ENCODE measurements at regions not wholly inside any gene's neighbourhood (a gene's known extent, or its start where the extent isn't known, plus 50 kb on each side); places are given as distances from the start of the nearest gene placed in this dataset.
"Not testable (repeated sequence)": the region's sequence is repeated elsewhere in the genome, so short reads cannot be mapped to it uniquely, and the experiment has no call there.

DNA sequence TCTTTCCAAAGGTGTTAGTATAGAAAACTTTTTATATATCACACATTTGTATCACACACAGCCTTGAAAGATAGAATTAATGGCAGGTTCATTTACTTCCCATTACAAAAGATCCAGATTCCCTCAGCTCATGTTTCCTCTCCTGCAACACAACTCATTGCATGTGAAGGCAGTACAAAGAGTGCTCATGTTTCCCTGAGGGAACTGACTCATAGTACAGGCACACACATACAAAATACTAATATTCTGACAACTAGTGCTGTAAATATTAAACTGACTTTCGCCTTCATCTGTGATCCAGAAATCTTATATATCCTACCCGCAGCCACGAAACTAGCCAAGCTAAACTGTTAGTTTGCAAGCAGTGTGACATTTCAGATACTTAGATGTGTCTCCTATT, 819.8 kb upstream of the PCDH7 start:
- FAIRE-seq = no peak
- DNase-seq (ENCODE audit: insufficient read length, low spot score) = no peak

DNA sequence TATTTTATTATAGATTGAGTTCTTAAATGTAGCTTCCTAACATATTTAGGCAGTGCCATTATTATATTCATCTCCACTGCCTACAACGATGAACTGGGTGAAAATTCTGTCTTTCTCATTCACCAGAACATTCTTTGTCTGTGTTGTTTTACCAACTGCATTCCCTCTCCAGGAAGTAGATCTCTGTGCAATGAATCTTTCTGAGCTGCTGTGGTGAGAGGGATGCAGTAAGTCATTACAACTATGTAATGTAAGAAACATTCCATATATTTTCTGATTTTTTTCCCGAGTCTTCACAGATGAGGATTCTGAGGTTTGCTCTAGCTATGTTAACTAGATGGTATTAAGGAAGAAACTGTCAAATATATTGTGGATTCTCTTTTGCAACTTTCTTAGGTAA, 811.9 kb upstream of the PCDH7 start:
- DNase-seq (ENCODE audit: insufficient read length, low spot score) = no peak
- no peak for FAIRE-seq

DNA sequence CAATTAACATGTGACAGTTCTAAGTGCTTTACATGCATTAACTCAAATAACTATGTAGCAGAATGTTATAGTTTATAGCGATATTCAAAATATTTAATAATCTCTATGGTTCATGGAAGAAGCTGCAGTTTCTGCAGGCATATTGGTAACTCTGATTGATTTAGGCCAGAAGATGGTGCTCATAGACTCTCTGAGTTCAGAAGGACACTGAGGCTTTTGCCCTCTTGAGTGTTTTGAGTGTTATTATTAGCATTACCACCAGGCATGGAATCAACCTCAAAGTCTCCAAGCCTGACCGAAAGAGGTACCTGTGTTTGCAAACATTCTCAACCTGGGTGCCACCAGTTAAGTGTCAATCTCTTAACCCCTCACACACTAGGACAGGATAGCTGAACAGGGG, 792.3 kb upstream of the PCDH7 start:
- FAIRE-seq (no peak), DNase-seq (ENCODE audit: insufficient read length, low spot score) (no peak)

DNA sequence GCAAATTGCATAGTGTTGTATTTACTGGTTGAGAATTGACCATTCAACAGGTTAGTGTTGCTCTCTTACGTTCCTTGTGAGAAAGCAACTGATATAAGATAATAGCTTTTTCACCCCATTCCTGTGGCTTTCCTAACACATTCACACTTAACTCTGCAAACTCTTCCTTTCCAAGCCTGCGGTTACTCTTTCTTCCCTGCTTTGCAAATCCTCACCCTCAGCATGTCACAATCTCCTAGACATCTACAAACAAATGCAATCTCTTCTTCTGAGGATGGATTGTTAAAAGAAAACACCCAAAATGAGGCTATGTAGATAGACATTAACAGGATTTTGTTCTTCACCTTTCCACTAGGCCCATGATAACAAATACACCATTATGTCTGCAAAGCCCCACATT, 771.7 kb upstream of the PCDH7 start:
- DNase-seq (ENCODE audit: insufficient read length, low spot score) = no peak

DNA sequence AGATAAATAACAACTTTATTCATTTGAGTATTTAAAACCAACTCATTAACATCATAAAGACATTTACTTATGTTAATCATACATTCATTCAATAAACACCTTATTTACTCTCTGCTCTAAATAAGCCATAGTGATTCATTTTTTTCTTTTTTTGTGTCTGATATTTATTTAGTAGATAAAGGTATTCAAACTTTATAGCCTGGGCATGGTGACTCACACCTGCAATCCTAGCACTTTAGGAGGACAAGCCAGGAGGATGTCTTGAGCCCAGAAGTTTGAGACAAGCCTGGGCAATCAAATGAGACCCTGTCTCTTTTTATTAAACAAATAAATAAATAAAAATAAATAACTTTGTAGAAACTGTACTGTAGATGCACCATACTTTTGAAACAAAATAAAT, 771.3 kb upstream of the PCDH7 start:
- FAIRE-seq = no peak
- DNase-seq (ENCODE audit: insufficient read length, low spot score) = no peak

More for the DNA sequence above, 771.7 kb upstream of the PCDH7 start:
- no peak for FAIRE-seq

DNA sequence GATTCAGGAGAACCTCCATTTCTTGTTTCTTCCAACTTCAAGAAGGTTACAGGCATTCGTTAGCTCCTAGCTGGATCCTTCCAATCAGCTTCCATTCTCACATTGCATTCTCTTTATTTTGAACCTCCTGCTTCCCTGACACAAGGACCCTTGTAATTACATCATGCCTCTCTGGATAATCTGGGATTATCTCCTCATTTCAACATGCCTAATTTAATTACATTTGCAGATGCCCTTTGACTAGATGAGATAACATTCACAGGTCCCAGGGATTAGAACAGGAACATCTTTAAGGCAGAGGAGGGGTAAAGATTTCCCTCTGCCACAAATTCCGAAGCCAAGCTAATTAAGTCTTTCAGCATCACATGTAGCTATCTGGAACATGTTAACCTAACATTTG, 753.8 kb upstream of the PCDH7 start:
- FAIRE-seq (no peak), DNase-seq (ENCODE audit: insufficient read length, low spot score) (no peak)

DNA sequence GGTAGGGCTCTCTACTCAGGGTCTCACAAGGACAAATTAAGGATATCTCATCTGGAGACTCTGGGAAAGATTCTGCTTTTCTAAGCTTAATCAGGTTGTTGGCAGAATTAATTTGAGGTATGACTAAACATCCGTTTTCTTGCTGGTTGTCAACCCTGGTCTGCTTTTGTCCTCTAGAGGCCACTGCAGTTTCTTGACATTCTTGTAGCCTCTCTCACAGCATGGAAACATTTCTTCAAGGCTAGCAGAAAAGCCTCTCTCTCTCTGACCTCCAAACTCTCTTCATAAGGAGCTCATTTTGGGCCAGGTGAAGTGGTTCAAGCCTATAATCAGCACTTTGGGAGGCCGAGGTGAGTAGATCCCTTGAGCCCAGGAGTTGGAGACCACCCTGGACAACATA, 749.5 kb upstream of the PCDH7 start:
- peak; percentile 9 for DNase-seq (ENCODE audit: insufficient read length, low spot score)

DNA sequence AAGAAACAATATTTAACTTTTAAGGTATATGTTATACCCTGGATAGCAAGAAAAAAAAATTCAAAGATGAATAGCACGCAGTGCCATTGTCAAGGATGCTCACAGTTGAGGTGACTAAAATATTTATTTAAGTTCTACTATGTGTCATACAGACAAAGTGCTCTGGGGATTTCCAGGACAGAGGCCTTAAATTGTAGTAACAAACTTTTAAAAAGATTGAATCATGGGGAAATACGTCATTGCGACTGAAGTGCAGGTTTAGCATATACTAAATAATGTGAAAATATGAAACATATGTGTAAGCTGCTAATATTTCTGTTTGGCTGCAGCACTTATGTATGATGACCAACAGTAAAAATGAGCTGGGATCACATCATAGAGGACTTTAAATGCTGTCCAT, 748.0 kb upstream of the PCDH7 start:
- FAIRE-seq (no peak), DNase-seq (ENCODE audit: insufficient read length, low spot score) (no peak)

More for the DNA sequence above, 749.5 kb upstream of the PCDH7 start:
- no peak for FAIRE-seq

DNA sequence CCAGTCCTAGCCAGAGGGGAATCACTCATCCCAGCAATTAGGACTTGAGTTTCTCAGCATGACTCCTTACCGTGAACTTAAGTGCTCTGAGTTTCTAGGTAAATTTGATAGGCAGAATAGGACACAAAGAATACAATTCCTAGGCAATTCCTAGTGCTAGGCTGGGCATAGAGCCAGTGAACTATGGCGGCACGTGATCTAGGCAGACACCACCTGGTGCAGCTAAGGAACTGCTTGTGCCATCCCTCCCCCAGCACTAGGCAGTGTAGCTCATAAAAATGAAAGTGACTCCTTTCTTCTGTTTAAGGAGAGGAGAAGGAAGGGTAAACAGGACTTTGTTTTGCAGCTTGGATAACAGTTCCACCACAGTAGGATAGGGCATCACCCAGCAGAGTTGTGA, 736.3 kb upstream of the PCDH7 start:
- DNase-seq (ENCODE audit: insufficient read length, low spot score) (no peak), FAIRE-seq (no peak)

DNA sequence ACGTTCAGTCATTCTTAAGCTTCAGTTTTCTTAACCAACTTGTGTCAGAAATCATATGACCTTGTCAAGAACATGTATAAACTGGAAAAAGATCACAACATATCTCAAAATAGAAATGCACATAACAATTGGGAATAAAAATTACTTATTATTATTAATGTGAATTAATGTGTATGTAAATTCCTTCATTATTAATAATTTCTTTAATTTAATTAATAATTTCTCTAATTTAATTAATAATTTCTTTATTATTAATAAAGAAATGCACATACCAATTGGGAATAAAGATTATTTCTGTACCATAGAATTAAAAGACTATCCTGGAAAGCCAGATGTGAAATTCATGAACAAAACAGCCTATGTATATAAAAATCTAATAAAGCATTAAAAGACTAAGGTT, 718.5 kb upstream of the PCDH7 start:
- no peak for DNase-seq (ENCODE audit: insufficient read length, low spot score)
- no peak for FAIRE-seq

DNA sequence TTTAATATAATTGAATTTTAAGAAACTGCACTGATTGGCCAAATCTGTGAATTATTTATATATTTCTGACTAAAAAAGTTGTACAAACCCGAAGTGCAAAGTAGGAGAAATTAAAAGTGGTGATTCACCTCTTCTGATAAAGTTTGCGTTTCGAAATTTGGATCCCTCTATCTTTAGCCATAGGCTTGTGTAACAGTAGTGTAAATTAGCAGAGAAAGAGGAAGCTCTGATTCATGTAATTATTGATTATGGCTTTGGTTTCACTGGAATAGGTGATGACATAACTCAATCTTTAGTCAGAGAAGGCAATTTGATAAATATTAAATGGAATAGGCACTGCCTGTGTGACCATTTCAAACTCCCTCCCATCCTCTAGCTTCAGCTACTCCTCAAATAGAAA, 717.8 kb upstream of the PCDH7 start:
- DNase-seq (ENCODE audit: insufficient read length, low spot score) = no peak
- FAIRE-seq = no peak

DNA sequence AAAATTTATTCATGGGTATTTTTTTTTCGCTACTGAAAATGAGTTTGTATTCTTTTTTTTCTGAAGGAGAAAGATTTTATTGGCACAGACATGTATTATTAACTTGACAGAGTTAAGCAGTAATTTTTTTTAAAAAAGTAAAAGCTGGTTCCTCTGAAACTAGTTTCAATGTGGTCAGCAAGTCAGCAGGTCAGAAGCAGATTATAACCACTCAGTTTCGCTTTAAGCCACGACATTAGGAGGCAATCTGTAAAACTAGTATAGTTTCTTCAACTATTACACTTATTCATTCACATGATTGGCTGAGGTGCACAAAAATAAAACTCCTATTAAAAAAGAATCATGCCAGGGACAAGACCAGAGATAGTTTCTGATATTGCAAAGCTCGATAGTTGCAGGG, 714.2 kb upstream of the PCDH7 start:
- no peak for DNase-seq (ENCODE audit: insufficient read length, low spot score)
- no peak for FAIRE-seq

DNA sequence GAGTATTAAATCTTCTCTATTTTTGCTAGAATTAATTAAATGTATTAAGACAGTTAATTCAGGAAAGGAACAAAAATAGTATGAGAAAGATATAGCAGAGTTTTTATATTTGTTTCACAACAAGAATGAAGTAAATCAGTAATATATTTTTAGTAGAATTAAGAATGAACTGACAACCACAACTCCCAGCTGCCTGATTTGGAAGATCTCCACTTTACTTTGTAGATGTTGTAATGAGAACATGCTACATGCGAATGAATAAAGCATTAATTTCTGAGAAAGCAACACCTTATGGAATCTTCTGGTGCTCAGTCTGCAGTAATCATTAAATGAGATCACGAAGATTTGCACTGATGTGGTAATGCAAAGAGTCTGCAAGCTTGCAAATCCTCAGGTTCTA, 695.6 kb upstream of the PCDH7 start:
- no peak for FAIRE-seq
- no peak for DNase-seq (ENCODE audit: insufficient read length, low spot score)

DNA sequence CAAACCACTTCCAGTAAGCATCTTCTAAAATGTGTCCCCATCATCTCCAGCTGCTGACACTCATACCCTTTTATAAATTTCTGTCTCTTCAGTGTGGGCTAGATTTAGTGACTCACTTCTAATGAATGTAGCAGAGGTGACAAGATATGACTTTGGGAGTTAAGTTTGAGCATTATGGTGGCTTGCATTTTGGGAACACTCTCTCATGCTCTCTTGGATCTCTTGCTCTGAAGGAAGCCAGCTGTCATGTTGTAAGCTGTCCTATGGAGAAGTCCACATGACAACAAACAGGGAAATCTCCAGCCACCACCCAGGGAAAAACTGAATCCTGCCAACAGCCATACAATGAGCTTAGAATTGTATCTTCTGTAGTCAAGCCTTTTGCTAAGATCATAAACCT, 691.3 kb upstream of the PCDH7 start:
- no peak for FAIRE-seq
- DNase-seq (ENCODE audit: insufficient read length, low spot score) = no peak

DNA sequence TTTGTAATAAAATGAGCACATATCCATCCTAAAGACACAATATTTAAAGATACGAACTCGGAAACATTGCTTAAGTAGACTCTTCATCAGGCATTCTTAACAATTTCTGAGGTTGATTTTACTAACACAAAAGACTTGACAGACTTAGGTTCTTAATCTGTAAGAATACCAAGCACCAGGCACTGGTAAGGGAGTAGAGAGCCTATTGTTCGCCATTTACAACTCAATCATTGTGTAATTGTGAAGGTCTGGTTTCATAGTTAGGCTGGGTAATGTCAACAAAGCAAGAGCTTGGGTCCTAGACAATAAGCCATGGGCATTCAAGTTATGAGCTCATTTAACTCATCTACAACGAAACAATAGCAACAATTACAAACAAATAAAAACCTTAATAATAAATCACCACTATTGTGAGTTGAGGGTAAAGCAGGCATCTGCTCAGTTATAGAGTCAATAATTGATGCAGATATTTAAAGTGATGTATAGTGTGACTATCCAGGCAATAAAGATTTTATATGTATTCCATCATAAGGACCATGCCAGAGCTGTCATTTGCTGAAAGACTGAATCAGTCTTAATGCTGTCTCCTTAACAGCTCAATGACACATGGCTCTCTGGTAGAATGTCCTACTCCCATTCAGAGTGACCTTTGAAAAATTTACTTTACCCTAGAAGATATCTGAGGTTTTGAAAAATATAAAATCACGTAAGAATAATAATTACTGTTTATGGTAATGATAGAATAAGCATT, 664.0 kb upstream of the PCDH7 start:
- FAIRE-seq = no peak
- no peak for DNase-seq (ENCODE audit: insufficient read length, low spot score)

DNA sequence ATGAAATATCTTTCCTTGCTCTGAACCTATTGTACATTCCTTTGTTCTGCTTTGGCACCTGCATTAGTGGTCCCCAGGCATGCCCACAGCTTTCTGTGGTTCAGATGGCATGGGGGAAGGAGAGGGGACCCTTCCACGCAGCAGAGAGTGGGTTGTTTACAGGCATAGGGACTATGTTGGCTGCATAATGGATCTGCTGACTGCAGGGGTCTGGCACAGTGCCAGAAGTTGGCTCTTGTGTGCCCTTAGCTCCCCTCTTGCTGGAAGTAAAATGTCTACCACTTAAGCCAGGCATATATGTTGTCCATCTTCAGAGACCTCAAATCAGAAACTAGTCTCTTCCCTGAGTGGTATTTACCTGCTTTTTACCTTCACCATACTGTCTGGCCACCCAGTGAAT, 651.9 kb upstream of the PCDH7 start:
- no peak for FAIRE-seq
- DNase-seq (ENCODE audit: insufficient read length, low spot score) = no peak

DNA sequence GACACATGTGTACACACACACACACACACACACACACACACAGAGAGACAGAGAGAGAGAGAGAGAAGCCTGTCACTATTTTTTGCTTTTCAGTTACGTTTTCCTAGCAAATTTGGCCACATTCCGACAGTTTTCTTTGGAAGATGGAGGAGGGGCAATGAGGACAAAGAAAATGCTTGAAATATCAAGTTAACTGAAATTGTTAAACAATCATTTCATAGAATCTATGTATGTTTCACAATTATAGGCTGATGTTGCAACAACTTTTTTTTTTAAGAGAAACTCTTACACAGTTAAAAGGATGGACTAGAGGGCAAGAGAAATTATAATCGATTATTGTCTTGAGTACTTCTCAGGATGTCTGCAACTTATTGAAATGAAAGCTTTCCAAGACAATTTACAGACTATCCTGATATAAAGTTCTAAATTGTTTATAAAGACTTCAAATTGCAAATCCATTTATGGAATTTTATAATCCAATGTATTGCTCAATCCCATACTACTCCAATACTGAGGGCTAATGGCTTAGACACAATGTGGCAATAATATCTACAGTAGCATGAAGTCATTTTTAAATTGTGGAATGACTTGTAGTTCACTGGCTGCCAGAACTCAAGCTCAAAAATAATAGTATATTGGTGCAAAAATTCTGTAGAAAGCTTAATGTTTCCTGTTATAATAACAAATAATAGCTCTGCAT, 647.0 kb upstream of the PCDH7 start:
- FAIRE-seq (no peak), DNase-seq (ENCODE audit: insufficient read length, low spot score) (no peak)

DNA sequence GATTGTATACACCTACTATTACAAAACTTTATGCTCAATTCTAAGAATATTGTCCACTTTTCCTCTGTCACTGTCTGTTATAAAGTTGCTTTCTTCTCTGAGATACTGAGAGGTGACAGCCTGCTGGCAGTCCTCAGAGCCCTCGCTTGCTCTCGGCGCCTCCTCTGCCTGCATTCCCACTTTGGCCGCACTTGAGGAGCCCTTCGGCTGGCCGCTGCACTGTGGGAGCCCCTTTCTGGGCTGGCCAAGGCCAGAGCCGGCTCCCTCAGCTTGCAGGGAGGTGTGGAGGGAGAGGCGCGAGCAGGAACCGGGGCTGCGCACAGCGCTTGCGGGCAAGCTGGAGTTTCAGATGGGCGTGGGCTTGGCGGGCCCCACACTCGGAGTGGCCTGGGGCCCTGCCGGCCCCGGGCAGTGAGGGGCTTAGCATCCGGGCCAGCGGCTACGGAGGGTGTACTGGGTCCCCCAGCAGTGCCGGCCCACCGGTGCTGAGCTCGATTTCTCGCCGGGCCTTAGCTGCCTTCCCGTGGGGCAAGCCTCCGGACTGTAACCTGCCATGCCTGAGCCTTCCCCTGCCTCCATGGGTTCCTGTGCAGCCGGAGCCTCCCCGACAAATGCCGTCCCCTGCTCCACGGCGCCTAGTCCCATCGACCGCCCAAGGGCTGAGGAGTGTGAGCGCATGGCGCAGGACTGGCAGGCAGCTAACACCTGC, 627.6 kb upstream of the PCDH7 start:
- not testable (repeated sequence) for DNase-seq (ENCODE audit: insufficient read length, low spot score); FAIRE-seq

DNA sequence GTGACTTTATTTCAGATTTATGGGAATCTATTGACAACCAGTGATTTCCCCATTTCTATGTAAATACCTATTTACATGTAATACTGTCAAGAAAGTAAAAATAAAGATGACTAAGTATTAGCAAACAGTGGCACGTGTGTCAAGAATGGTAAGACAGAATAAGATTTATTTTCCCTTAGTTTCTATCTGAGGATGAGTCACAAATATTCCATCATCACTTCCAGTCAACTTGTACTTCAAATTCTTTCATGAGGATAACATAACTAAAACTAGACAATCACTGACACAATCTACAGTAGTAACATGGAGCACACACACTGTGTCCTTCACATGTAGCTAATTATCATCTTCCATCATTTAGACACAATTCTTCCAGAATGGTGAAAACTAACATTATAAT, 625.3 kb upstream of the PCDH7 start:
- FAIRE-seq (no peak), DNase-seq (ENCODE audit: insufficient read length, low spot score) (peak; percentile 13)

DNA sequence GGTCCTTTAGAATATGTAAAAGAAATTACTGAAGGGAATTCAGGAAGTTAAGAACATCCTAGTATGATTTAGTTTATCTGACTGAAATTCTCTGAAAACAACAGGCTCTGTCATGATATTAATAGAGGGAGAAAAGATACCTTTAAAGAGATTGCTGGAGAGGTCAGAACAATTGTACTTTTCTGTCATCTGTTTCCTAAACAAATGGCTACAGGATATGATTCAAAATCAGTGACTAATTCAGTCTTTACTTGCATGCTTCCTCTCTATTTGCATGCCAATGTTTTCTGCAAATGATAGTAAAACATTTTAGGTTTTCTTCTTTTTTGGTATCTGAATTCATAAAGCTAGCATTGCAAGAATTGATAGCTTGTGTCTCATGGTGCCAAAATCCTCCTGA, 616.7 kb upstream of the PCDH7 start:
- no peak for DNase-seq (ENCODE audit: insufficient read length, low spot score)
- no peak for FAIRE-seq

DNA sequence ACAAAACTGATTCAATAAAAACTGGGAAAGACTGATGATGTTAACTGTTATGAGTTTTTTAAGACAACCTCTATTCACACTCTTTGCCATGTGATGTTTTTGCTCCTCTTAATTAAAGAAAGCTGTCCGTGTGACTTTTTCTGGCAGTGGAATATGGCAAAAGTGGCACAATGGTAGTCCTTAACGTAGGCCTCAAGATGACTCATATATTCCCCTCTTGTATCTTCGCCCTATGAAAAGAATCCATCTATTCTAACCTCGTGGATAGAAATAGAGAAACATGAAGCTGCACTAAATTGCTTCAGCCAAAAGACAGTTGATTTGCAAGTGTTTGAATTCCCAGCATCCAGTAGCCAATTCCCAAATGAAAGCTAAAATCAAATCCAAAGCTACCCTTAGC, 603.8 kb upstream of the PCDH7 start:
- FAIRE-seq (no peak), DNase-seq (ENCODE audit: insufficient read length, low spot score) (no peak)

DNA sequence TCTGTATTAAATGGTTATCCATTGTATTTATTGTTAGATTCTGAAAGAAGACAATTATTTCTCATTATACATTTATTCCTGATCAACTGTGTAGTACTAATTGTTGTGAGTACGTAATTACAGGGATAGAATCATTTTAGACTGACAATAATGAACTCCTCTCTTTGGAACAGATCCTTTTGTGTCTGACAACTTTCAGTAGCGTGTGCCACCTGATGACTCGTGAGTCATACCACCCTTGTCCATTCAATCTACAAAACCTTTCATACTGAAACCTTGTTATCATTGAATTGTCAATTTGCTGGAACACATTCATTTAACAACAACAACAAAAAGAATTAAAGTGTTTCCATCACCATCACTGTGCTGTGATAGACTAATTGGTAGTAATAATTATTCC, 602.7 kb upstream of the PCDH7 start:
- FAIRE-seq = no peak
- no peak for DNase-seq (ENCODE audit: insufficient read length, low spot score)
